GM23248 (cell line): ENCODE measurements at regions not wholly inside any gene's neighbourhood (a gene's known extent, or its start where the extent isn't known, plus 50 kb on each side); places are given as distances from the start of the nearest gene placed in this dataset.

Experiments
- DNase-seq: peaks from one replicate; pipeline ENCODE4 v3.0.0-alpha.2; 2015
- H2AFZ ChIP-seq: fragments of 200-600 bp; sonication (generic); 2 replicates; pipeline ENCODE4 v1.6.1; 2016; ENCODE audit warnings: antibody characterized with exemption
- H3F3A ChIP-seq: fragments of 200-600 bp; sonication (generic); 2 replicates; pipeline ENCODE4 v1.6.1; 2016; ENCODE audit warnings: mild to moderate bottlenecking, antibody characterized with exemption, mixed run types; ENCODE audit not compliant: insufficient read depth
- H3K27ac ChIP-seq: fragments of 200-600 bp; sonication (generic); 2 replicates; pipeline ENCODE4 v1.5.1; 2016; ENCODE audit warnings: mild to moderate bottlenecking
- H3K27me3 ChIP-seq: fragments of 200-600 bp; sonication (generic); replicated peaks from 2 replicates; pipeline ENCODE4 v1.6.1; 2016; ENCODE audit warnings: mild to moderate bottlenecking; ENCODE audit not compliant: insufficient read depth
- H3K36me3 ChIP-seq: fragments of 200-600 bp; sonication (generic); 2 replicates; pipeline ENCODE4 v1.6.1; 2016; ENCODE audit warnings: low read depth, mild to moderate bottlenecking
- H3K4me1 ChIP-seq: fragments of 200-600 bp; sonication (generic); 2 replicates; pipeline ENCODE4 v1.6.1; 2016; ENCODE audit warnings: mild to moderate bottlenecking; ENCODE audit not compliant: insufficient read depth
- H3K4me2 ChIP-seq: fragments of 200-600 bp; sonication (generic); one replicate; pipeline ENCODE4 v1.6.1; 2016; ENCODE audit warnings: mild to moderate bottlenecking; ENCODE audit not compliant: unreplicated experiment
- H3K4me3 ChIP-seq: fragments of 200-600 bp; sonication (generic); 2 replicates; pipeline ENCODE4 v1.5.1; 2016; ENCODE audit warnings: mild to moderate bottlenecking
- H3K79me2 ChIP-seq: fragments of 200-600 bp; sonication (generic); 2 replicates; pipeline ENCODE4 v1.6.1; 2016; ENCODE audit warnings: mild to moderate bottlenecking; ENCODE audit not compliant: insufficient read depth
- H3K9ac ChIP-seq: fragments of 200-600 bp; sonication (generic); 2 replicates; pipeline ENCODE4 v1.6.1; 2016; ENCODE audit warnings: mild to moderate bottlenecking
- H3K9me2 ChIP-seq: fragments of 200-600 bp; sonication (generic); 2 replicates; pipeline ENCODE4 v1.6.1; 2016; ENCODE audit warnings: mixed run types, mild to moderate bottlenecking, moderate library complexity; ENCODE audit not compliant: insufficient read depth
- H3K9me3 ChIP-seq: fragments of 200-600 bp; sonication (generic); one replicate; pipeline ENCODE4 v1.6.1; 2017; ENCODE audit warnings: low read depth
- H4K20me1 ChIP-seq: fragments of 200-600 bp; sonication (generic); 2 replicates; pipeline ENCODE4 v1.6.0; 2016; ENCODE audit not compliant: insufficient read depth
- EZH2 ChIP-seq: fragments of 200-600 bp; sonication (generic); IDR thresholded peaks from 2 replicates; pipeline ENCODE4 v1.6.1; 2018; ENCODE audit warnings: antibody characterized with exemption, mild to moderate bottlenecking; ENCODE audit not compliant: insufficient read depth, poor library complexity, severe bottlenecking
- EZH2phosphoT487 ChIP-seq: fragments of 200-600 bp; sonication (generic); IDR thresholded peaks from 2 replicates; pipeline ENCODE4 v1.6.1; 2018; ENCODE audit warnings: antibody characterized with exemption, moderate library complexity, mild to moderate bottlenecking, low read depth; ENCODE audit not compliant: insufficient read depth
- WGBS, 2 experiments: methylation state at CpG; one replicate each; pipeline ENCODE4 v1.1.6; 2015 to 2017; ENCODE audit warnings: low lambda C conversion rate in 2 of 2, low coverage in 1 of 2; ENCODE audit errors: missing lambda C conversion rate in 2 of 2; 5-methylcytosine and 5-hydroxymethylcytosine counted together
- in situ Hi-C: fragments of 300-500 bp; cut with MboI; formaldehyde crosslinking; loops from 2 replicates; pipeline ENCODE4 v1.15.0; 2020

DNA sequence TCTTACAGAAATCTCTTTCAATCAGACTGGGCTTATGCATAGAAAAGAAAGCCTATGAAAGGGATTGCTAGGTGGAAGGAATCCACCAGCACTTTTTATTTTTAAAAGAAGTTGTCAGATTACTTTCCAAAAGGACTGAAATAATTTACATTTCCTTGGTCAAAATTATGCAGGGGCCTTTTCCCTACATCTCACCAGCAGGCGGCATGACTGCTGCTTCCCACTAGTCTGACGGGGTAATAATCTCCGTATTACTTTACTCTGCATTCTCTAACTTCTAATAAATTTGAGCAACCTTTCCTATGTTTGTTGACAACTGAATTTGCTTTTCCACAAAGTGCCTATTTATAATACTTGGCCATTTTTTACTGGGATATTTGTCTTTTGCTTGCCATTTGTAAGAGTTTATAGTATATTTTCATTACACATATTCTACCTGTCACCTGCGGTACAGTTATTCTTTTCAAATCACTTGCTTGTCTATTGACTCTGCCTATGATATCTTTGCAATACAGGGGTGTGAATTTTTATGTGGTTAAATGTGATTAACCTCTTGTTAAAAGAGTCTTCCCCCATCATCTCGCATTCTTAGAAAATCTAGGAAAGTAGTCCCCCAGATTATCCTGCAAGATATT lies 51.9 kb upstream of the USP47 start:
- Histone ChIP-seq H2AFZ (no peak overlapping the region), H3K79me2 (no peaks in the 10 kb centered on the region), H4K20me1 (no peaks in the 10 kb centered on the region), H3F3A (no peaks in the 10 kb centered on the region), H3K27me3 (no peaks in the 10 kb centered on the region), H3K4me2 (no peak overlapping the region), H3K4me3 (no peak overlapping the region), H3K4me1 (no peaks in the 10 kb centered on the region), H3K9me3 (no peaks in the 10 kb centered on the region), H3K36me3 (no peaks in the 10 kb centered on the region), H3K9ac (no peak overlapping the region), H3K9me2 (no peaks in the 10 kb centered on the region), H3K27ac (no peak overlapping the region)
- in situ Hi-C loops, result loop anchor here (10.0 to 25.0 kb wide), 4 partner anchors 255 to 1003 kb away; no protein-coding TSS in a partner anchor
- TF ChIP-seq EZH2 (no peak), EZH2phosphoT487 (no peak)
- 62 to 70% methylated on average over 5 of the region's 5 CpGs for WGBS, 2 experiments
- peak; percentile 51 for DNase-seq

DNA sequence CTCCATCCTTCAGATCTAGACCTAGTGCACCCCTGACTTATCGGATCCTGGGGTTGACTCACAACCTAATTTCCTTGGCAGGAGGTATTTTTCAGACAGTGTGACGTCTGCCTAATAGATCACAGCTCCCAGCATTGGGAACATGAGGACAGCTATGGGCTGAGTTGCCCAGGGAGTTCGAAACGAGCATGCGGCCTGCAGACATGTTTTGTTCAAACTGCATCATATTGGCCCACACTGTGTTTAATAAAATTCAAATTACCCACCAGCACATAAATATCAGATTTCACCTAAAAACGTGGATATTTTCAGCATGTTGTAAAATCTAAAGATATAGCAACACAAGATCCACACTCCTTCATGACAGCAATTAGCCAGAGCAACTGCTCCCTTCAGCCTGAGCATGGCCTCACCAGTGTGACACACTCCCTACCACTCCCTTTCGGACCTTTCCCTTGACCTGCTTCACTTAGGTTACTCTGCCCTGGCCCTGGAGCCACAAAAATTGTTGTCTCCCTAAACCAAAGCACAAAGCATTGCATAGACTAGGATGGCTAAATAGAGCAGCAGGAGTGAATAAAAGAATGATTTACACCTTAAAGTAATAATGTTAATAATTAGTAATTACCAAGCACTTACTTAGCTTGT lies 53.6 kb upstream of the USP47 start:
- Histone ChIP-seq H3K36me3 (no peaks in the 10 kb centered on the region), H4K20me1 (no peaks in the 10 kb centered on the region), H3K9ac (no peak overlapping the region), H3K4me1 (no peaks in the 10 kb centered on the region), H3F3A (no peaks in the 10 kb centered on the region), H2AFZ (no peak overlapping the region), H3K9me3 (no peaks in the 10 kb centered on the region), H3K4me2 (no peak overlapping the region), H3K9me2 (no peaks in the 10 kb centered on the region), H3K27me3 (no peaks in the 10 kb centered on the region), H3K4me3 (no peak overlapping the region), H3K27ac (no peak overlapping the region), H3K79me2 (no peaks in the 10 kb centered on the region)
- TF ChIP-seq EZH2phosphoT487 (no peak), EZH2 (no peak)
- in situ Hi-C loops, result loop anchor here (10.0 to 25.0 kb wide), 3 partner anchors 743 to 1001 kb away; no protein-coding TSS in a partner anchor
- 21 to 24% methylated on average over 7 of the region's 7 CpGs for WGBS, 2 experiments
- DNase-seq, result no peak

DNA sequence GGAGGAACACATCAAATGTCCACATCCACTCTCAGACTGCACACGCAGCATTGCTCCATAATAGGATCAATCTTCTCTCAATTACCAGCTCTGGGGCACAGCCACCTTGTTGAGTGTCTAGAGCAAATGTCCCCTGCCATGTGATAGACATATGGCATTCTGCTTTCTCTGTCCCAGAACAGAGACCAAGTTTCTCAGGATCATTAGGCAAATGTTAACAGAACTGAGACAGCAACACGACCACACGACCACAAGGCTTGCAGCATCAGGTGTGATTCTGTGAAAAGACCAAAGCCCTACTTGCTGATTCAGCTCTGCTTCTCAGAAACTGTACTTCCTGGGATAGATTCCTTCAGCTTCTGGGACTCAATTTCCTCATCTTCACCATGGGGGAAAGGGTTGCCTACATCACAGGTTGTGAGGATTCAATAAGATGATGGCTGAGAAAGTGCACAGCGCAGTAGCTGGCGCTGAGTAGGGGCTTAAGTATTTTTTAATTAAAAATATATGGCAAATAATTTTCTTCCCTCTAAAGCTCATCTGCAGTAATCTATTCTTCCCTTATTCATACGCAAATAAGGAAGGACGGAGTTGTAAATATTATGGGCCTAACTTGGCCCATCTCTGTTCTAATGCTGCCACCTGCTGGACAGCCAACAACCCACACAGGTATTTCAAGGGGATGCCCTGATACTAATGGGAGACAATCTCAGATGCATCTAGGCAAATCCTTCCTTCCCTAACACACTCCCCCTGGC lies 54.3 kb upstream of the USP47 start:
- no peaks in the 10 kb centered on the region for H3K9me2 ChIP-seq
- no peaks in the 10 kb centered on the region for H3K36me3 ChIP-seq
- H3K79me2 ChIP-seq, result no peaks in the 10 kb centered on the region
- H3K27ac ChIP-seq, result no peak overlapping the region
- H3F3A ChIP-seq, result no peaks in the 10 kb centered on the region
- H3K9me3 ChIP-seq, result no peaks in the 10 kb centered on the region
- peaks cover 6% of the 10 kb centered on the region for H3K27me3 ChIP-seq
- WGBS, 2 experiments, result 64 to 69% methylated on average over 7 of the region's 7 CpGs
- no peak overlapping the region for H3K9ac ChIP-seq
- in situ Hi-C loops, result loop anchor here (10.0 to 25.0 kb wide), 3 partner anchors 743 to 1000 kb away; no protein-coding TSS in a partner anchor
- no peak overlapping the region for H3K4me2 ChIP-seq
- TF ChIP-seq EZH2phosphoT487 (no peak), EZH2 (no peak)
- no peak overlapping the region for H3K4me3 ChIP-seq
- DNase-seq, result peak; percentile 78
- H3K4me1 ChIP-seq, result no peaks in the 10 kb centered on the region
- H2AFZ ChIP-seq, result no peak overlapping the region
- no peaks in the 10 kb centered on the region for H4K20me1 ChIP-seq

DNA sequence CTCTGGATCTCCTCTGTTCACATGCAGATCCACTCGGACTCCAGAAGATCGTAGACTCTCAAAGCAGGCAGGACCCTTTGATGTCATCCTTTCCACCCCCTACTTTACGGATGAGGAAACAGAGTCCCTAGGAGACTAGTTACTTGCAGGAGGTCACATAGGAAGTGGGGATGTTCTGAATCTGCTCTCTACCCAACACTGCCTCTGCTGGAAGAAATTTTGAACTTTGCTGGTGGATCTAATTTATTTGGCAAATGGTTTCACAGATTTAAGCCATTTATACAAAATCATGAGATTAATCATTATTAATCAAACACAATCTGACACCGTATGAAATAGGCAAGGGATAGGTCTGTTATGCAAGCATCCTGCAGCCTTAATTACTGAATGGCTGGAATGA lies 55.0 kb upstream of the USP47 start:
- TF ChIP-seq EZH2 (no peak), EZH2phosphoT487 (no peak)
- Histone ChIP-seq H3K27me3 (peaks cover 13% of the 10 kb centered on the region), H3K9me3 (no peaks in the 10 kb centered on the region), H4K20me1 (no peaks in the 10 kb centered on the region), H3K4me2 (no peak overlapping the region), H3K79me2 (no peaks in the 10 kb centered on the region), H3K9ac (no peak overlapping the region), H3K4me3 (no peak overlapping the region), H3K27ac (no peak overlapping the region), H3K36me3 (no peaks in the 10 kb centered on the region), H3K4me1 (no peaks in the 10 kb centered on the region), H3F3A (no peaks in the 10 kb centered on the region), H2AFZ (no peak overlapping the region), H3K9me2 (no peaks in the 10 kb centered on the region)
- in situ Hi-C loops, result loop anchor here (10.0 to 25.0 kb wide), 3 partner anchors 742 to 999 kb away; no protein-coding TSS in a partner anchor
- peak; percentile 54 for DNase-seq
- WGBS, 2 experiments, result 50 to 52% methylated on average over 4 of the region's 4 CpGs
